GM23338 (cell line): ENCODE measurements at regions not wholly inside any gene's neighbourhood (a gene's known extent, or its start where the extent isn't known, plus 50 kb on each side); places are given as distances from the start of the nearest gene placed in this dataset.

ENCODE experiments used
- ATAC-seq: fragments of 200-7000 bp; cut with Tn5 transposase; 3 replicates; pipeline ENCODE4 v1.9.1; 2020
- DNase-seq: peaks from one replicate; pipeline ENCODE4 v3.0.0-alpha.2; 2015; ENCODE audit warnings: low spot score
- H2AFZ ChIP-seq: fragments of 200-600 bp; sonication (generic); 2 replicates; pipeline ENCODE4 v1.8.0; 2016; ENCODE audit warnings: antibody characterized with exemption, mild to moderate bottlenecking, moderate library complexity
- H3F3A ChIP-seq: fragments of 200-600 bp; sonication (generic); replicated peaks from 2 replicates; pipeline ENCODE4 v1.8.0; 2017; ENCODE audit warnings: antibody characterized with exemption, mixed run types, low read depth
- H3K27ac ChIP-seq: fragments of 200-600 bp; sonication (generic); 2 replicates; pipeline ENCODE4 v1.6.1; 2016; ENCODE audit warnings: low read depth
- H3K27me3 ChIP-seq: fragments of 200-600 bp; sonication (generic); 2 replicates; pipeline ENCODE4 v1.8.0; 2016; ENCODE audit warnings: mild to moderate bottlenecking, mixed run types, moderate library complexity; ENCODE audit not compliant: insufficient read depth
- H3K36me3 ChIP-seq: fragments of 200-600 bp; sonication (generic); 2 replicates; pipeline ENCODE4 v1.8.0; 2016; ENCODE audit warnings: mild to moderate bottlenecking; ENCODE audit not compliant: insufficient read depth
- H3K4me1 ChIP-seq: fragments of 200-600 bp; sonication (generic); 2 replicates; pipeline ENCODE4 v1.8.0; 2016; ENCODE audit warnings: mild to moderate bottlenecking, moderate library complexity; ENCODE audit not compliant: insufficient read depth
- H3K4me2 ChIP-seq: fragments of 200-600 bp; sonication (generic); 2 replicates; pipeline ENCODE4 v1.7.1; 2017; ENCODE audit warnings: mixed run types
- H3K4me3 ChIP-seq: fragments of 200-600 bp; sonication (generic); 2 replicates; pipeline ENCODE4 v1.6.1; 2016; ENCODE audit warnings: mixed run types
- H3K79me2 ChIP-seq: fragments of 200-600 bp; sonication (generic); replicated peaks from 2 replicates; pipeline ENCODE4 v1.8.0; 2017; ENCODE audit warnings: mild to moderate bottlenecking; ENCODE audit not compliant: insufficient read depth
- H3K9me2 ChIP-seq: fragments of 200-600 bp; sonication (generic); 2 replicates; pipeline ENCODE4 v1.8.0; 2017; ENCODE audit not compliant: insufficient read depth
- H4K20me1 ChIP-seq: fragments of 200-600 bp; sonication (generic); replicated peaks from 2 replicates; pipeline ENCODE4 v1.8.0; 2017; ENCODE audit warnings: mild to moderate bottlenecking; ENCODE audit not compliant: insufficient read depth
- H3K27ac Mint-ChIP-seq: 2 replicates; pipeline ENCODE4 v1.8.0; 2020; ENCODE audit warnings: inconsistent platforms, mild to moderate bottlenecking, moderate library complexity, mixed read lengths
- H3K27me3 Mint-ChIP-seq: 3 replicates; pipeline ENCODE4 v1.8.0; 2022; ENCODE audit warnings: low read depth, mild to moderate bottlenecking, moderate library complexity, mixed read lengths, inconsistent platforms; ENCODE audit not compliant: insufficient read depth, poor library complexity
- H3K36me3 Mint-ChIP-seq: 3 replicates; pipeline ENCODE4 v1.8.0; 2021; ENCODE audit warnings: low read depth, mild to moderate bottlenecking, inconsistent platforms, moderate library complexity, mixed read lengths
- H3K4me1 Mint-ChIP-seq: 3 replicates; pipeline ENCODE4 v1.8.0; 2020; ENCODE audit warnings: mild to moderate bottlenecking, inconsistent platforms, mixed read lengths
- H3K4me3 Mint-ChIP-seq: 3 replicates; pipeline ENCODE4 v1.8.0; 2021; ENCODE audit warnings: moderate library complexity, mild to moderate bottlenecking, inconsistent platforms, mixed read lengths
- H3K9me3 Mint-ChIP-seq: 3 replicates; pipeline ENCODE4 v1.8.0; 2020; ENCODE audit warnings: moderate library complexity, mild to moderate bottlenecking, inconsistent platforms, mixed read lengths
- EZH2phosphoT487 ChIP-seq: fragments of 200-600 bp; sonication (generic); IDR thresholded peaks from one replicate; pipeline ENCODE4 v1.8.1; 2018; ENCODE audit warnings: antibody characterized with exemption; ENCODE audit not compliant: unreplicated experiment
- JUNB ChIP-seq: IDR thresholded peaks from one replicate; pipeline ENCODE4 v1.6.1; 2016; ENCODE audit warnings: antibody characterized with exemption; ENCODE audit not compliant: unreplicated experiment
- NANOG ChIP-seq: IDR thresholded peaks from 2 replicates; pipeline ENCODE4 v1.6.1; 2016; ENCODE audit warnings: antibody characterized with exemption, borderline replicate concordance
- STAT1 ChIP-seq: IDR thresholded peaks from one replicate; pipeline ENCODE4 v1.6.1; 2016; ENCODE audit warnings: antibody characterized with exemption; ENCODE audit not compliant: unreplicated experiment
- ZNF114 ChIP-seq: fragments of 250-450 bp; sonication (Bioruptor Pico); IDR thresholded peaks from 2 replicates; pipeline ENCODE4 v1.5.0; 2020; ENCODE audit warnings: mild to moderate bottlenecking, moderate library complexity
- ZNF331 ChIP-seq: fragments of 250-450 bp; sonication (Bioruptor Pico); IDR thresholded peaks from 2 replicates; pipeline ENCODE4 v1.5.0; 2020; ENCODE audit warnings: low read depth, mild to moderate bottlenecking, moderate library complexity
- ZNF462 ChIP-seq: fragments of 250-450 bp; sonication (Bioruptor Pico); IDR thresholded peaks from 2 replicates; pipeline ENCODE4 v1.5.0; 2020; ENCODE audit warnings: mild to moderate bottlenecking, moderate library complexity
- TF ChIP-seq, protein P1 (sequence below), 2 experiments: fragments of 200-600 bp in 1 of 2; sonication (generic) in 1 of 2; conservative IDR thresholded peaks; 2 replicates each; pipeline versions ENCODE4 v1.5.1 to v1.6.1; 2016 to 2017; ENCODE audit warnings: antibody characterized with exemption in 2 of 2, low read depth in 2 of 2, mild to moderate bottlenecking in 2 of 2, moderate library complexity in 1 of 2
- TF ChIP-seq, protein P2 (sequence below): IDR thresholded peaks from 2 replicates; pipeline ENCODE4 v1.6.1; 2016; ENCODE audit warnings: antibody characterized with exemption

DNA sequence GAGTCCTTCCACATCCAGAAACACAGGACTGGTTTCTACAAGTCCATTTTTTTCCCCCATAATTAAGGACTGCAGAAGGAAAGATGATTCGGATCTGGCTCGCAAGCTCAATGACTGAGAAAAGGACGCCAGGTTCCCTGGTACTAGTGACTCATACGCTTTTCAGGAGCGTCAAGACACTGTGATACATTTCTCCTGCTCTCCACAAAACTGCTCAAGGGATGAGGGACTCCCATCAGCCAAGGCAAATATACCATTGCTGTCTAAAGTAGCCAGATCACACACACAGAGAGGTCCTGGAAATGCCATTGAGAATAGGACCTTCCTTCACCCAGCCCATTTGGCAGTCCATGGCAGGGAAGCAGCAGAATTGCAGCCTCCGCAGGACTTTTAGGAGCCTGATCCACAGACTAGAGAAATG, 253.6 kb upstream of the IRF2BP2 start:
- Mint-ChIP-seq H3K4me3 (no peak overlapping the region), H3K36me3 (no peaks in the 10 kb centered on the region), H3K27ac (no peak overlapping the region), H3K4me1 (no peaks in the 10 kb centered on the region), H3K27me3 (peaks cover 13% of the 10 kb centered on the region), H3K9me3 (no peaks in the 10 kb centered on the region)
- H3K79me2 ChIP-seq: no peaks in the 10 kb centered on the region
- no peak overlapping the region for H2AFZ ChIP-seq
- H3K36me3 ChIP-seq: no peaks in the 10 kb centered on the region
- no peaks in the 10 kb centered on the region for H3K4me1 ChIP-seq
- H3K4me3 ChIP-seq: no peak overlapping the region
- DNase-seq (no peak), ATAC-seq (no peak)
- H4K20me1 ChIP-seq: no peaks in the 10 kb centered on the region
- H3F3A ChIP-seq: no peaks in the 10 kb centered on the region
- TF ChIP-seq ZNF462 (no peak), JUNB (no peak), ZNF331 (CRISPR knock-in tag) (no peak), ZNF114 (CRISPR knock-in tag) (no peak), STAT1 (no peak), NANOG (no peak), EZH2phosphoT487 (no peak)
- TF ChIP-seq, protein P1, sequence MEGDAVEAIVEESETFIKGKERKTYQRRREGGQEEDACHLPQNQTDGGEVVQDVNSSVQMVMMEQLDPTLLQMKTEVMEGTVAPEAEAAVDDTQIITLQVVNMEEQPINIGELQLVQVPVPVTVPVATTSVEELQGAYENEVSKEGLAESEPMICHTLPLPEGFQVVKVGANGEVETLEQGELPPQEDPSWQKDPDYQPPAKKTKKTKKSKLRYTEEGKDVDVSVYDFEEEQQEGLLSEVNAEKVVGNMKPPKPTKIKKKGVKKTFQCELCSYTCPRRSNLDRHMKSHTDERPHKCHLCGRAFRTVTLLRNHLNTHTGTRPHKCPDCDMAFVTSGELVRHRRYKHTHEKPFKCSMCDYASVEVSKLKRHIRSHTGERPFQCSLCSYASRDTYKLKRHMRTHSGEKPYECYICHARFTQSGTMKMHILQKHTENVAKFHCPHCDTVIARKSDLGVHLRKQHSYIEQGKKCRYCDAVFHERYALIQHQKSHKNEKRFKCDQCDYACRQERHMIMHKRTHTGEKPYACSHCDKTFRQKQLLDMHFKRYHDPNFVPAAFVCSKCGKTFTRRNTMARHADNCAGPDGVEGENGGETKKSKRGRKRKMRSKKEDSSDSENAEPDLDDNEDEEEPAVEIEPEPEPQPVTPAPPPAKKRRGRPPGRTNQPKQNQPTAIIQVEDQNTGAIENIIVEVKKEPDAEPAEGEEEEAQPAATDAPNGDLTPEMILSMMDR (conservative IDR thresholded peaks at IDR 0.05; ENCODE audit: low read depth in 2 of 2): no peak
- TF ChIP-seq, protein P2, sequence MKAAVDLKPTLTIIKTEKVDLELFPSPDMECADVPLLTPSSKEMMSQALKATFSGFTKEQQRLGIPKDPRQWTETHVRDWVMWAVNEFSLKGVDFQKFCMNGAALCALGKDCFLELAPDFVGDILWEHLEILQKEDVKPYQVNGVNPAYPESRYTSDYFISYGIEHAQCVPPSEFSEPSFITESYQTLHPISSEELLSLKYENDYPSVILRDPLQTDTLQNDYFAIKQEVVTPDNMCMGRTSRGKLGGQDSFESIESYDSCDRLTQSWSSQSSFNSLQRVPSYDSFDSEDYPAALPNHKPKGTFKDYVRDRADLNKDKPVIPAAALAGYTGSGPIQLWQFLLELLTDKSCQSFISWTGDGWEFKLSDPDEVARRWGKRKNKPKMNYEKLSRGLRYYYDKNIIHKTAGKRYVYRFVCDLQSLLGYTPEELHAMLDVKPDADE: no peak
- no peak overlapping the region for H3K27ac ChIP-seq
- H3K27me3 ChIP-seq: no peaks in the 10 kb centered on the region
- peaks cover 8% of the 10 kb centered on the region; the same call in 1 of the 2 replicates for H3K9me2 ChIP-seq
- no peak overlapping the region for H3K4me2 ChIP-seq
